ENCODE measurements at regions not wholly inside any gene's neighbourhood (a gene's known extent, or its start where the extent isn't known, plus 50 kb on each side); places are given as distances from the start of the nearest gene placed in this dataset.

GRCh38 chr15:93585012-93585411, 496.0 kb upstream of the RGMA start:
- no peak for TF ChIP-seq CTCF (IDR thresholded peaks at IDR 0.05; ENCODE audit: poor library complexity)
- no peak for TF ChIP-seq EZH2 (IDR thresholded peaks at IDR 0.05; ENCODE audit: borderline replicate concordance)
- no peak for TF ChIP-seq EZH2phosphoT487 (IDR thresholded peaks at IDR 0.05; ENCODE audit: low read depth, severe bottlenecking, unreplicated experiment)

Data from hepatocyte (in vitro differentiated cells).